MCF 10A (cell line): ENCODE measurements at regions not wholly inside any gene's neighbourhood (a gene's known extent, or its start where the extent isn't known, plus 50 kb on each side); places are given as distances from the start of the nearest gene placed in this dataset.
"Not testable (repeated sequence)": the region's sequence is repeated elsewhere in the genome, so short reads cannot be mapped to it uniquely, and the experiment has no call there.

Experiments used
- BruUV-seq: library from RNA; stranded (reverse); fragments of 400-500 nt; replicated peaks from 2 replicates; lab custom pipeline; 2021; lab: Mats Ljungman, UMichigan
- CTCF ChIA-PET: fragments of 300-600 bp; sonication (Branson Sonifier 250); formaldehyde crosslinking; extraction: SDS; loops from one replicate; lab custom pipeline; 2021; ENCODE audit warnings: antibody characterized with exemption, inconsistent platforms; lab: Yijun Ruan, JAX
- POLR2A ChIA-PET: fragments of 300-600, 350-650 bp; sonication (Branson Sonifier 250); formaldehyde crosslinking; extraction: SDS; loops from one replicate; lab custom pipeline; 2020; ENCODE audit warnings: antibody characterized with exemption, inconsistent platforms; lab: Yijun Ruan, JAX
- DNase-seq: peaks from one replicate; pipeline ENCODE4 v3.0.0-alpha.2; 2018; ENCODE audit not compliant: unreplicated experiment
- H3K27ac Mint-ChIP-seq: one replicate; pipeline ENCODE4 v1.8.0; 2022; ENCODE audit warnings: mild to moderate bottlenecking, low read depth, mixed read lengths; ENCODE audit not compliant: unreplicated experiment
- H3K27me3 Mint-ChIP-seq: one replicate; pipeline ENCODE4 v1.8.0; 2022; ENCODE audit warnings: mixed read lengths; ENCODE audit not compliant: insufficient read depth, unreplicated experiment
- H3K36me3 Mint-ChIP-seq: one replicate; pipeline ENCODE4 v1.8.0; 2022; ENCODE audit warnings: mild to moderate bottlenecking, moderate library complexity, mixed read lengths; ENCODE audit not compliant: insufficient read depth, unreplicated experiment
- H3K4me1 Mint-ChIP-seq: one replicate; pipeline ENCODE4 v1.8.0; 2022; ENCODE audit warnings: mixed read lengths; ENCODE audit not compliant: insufficient read depth, unreplicated experiment
- H3K4me3 Mint-ChIP-seq: one replicate; pipeline ENCODE4 v1.8.0; 2022; ENCODE audit warnings: mild to moderate bottlenecking, moderate library complexity, mixed read lengths; ENCODE audit not compliant: unreplicated experiment
- H3K9me3 Mint-ChIP-seq: one replicate; pipeline ENCODE4 v1.8.0; 2022; ENCODE audit warnings: mixed read lengths; ENCODE audit not compliant: unreplicated experiment
- intact Hi-C: fragments of 100-400 bp; cut with micrococcal nuclease; formaldehyde crosslinking; loops from 2 replicates; pipeline ENCODE4 v1.14.1; 2022
- TF ChIP-seq, protein P1 (sequence below): fragments of 200-600 bp; IDR thresholded peaks from one replicate; pipeline ENCODE4 v1.8.0; 2022; ENCODE audit warnings: antibody characterized with exemption, mild to moderate bottlenecking; ENCODE audit not compliant: unreplicated experiment

DNA sequence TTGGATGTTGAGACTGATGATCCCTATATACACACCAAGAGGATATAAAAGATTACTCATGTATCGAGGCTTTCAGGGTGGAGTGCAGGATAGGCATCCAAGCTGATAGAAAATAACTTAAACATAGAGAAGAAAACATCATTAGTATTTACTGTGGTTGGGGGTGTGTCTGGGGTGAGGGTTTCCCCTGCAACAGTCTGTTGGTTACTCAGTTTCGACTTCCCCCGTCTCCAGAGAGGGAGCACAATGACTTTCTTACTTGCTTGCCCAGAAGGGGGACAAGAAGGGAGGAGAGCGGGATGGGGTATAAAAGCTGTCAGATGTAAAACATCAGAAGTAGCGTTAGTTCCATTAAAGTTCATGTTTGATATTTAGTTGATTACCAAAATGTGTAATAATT is 717.4 kb upstream of the ZP4 start:
- TF ChIP-seq, protein P1, sequence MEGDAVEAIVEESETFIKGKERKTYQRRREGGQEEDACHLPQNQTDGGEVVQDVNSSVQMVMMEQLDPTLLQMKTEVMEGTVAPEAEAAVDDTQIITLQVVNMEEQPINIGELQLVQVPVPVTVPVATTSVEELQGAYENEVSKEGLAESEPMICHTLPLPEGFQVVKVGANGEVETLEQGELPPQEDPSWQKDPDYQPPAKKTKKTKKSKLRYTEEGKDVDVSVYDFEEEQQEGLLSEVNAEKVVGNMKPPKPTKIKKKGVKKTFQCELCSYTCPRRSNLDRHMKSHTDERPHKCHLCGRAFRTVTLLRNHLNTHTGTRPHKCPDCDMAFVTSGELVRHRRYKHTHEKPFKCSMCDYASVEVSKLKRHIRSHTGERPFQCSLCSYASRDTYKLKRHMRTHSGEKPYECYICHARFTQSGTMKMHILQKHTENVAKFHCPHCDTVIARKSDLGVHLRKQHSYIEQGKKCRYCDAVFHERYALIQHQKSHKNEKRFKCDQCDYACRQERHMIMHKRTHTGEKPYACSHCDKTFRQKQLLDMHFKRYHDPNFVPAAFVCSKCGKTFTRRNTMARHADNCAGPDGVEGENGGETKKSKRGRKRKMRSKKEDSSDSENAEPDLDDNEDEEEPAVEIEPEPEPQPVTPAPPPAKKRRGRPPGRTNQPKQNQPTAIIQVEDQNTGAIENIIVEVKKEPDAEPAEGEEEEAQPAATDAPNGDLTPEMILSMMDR, result no peak
- no peak overlapping the region for H3K4me3 Mint-ChIP-seq
- no peak overlapping the region for H3K27ac Mint-ChIP-seq
- no peak for DNase-seq
- no peaks in the 10 kb centered on the region for H3K36me3 Mint-ChIP-seq
- H3K4me1 Mint-ChIP-seq, result peaks cover 20% of the 10 kb centered on the region
- BruUV-seq, result no TSS peak
- H3K9me3 Mint-ChIP-seq, result no peaks in the 10 kb centered on the region
- ChIA-PET POLR2A (interaction anchor here (0.5 to 0.7 kb wide), 3 partner anchors 63 to 357 kb away, joined by 3 to 5 read pairs (median 4); no protein-coding TSS in a partner anchor), CTCF (interaction anchor here (0.6 to 0.7 kb wide), 2 partner anchors 312 to 343 kb away, joined by 3 read pairs; no protein-coding TSS in a partner anchor)
- no peaks in the 10 kb centered on the region for H3K27me3 Mint-ChIP-seq
- intact Hi-C loops, result loop anchor here (10.0 kb wide), 1 partner anchor 353 kb away; no protein-coding TSS in a partner anchor

DNA sequence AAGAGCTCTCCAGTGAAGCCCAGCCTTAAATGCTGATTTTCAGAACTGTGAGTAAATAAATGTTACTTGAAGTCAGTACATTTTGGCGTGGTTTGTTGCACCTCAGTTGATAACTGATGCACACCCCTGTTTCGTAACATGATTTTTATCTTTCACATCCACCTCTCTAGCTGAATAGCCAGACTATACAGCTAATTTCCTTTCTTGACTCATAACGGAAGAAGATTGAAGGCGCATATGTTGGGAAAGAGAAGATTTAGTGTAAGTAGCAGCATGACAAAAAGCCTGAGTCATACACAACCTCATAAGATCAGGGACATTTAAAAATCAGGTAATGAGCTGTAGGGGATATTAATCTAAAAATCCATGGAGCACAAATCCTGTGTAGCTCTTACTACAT is 716.2 kb upstream of the ZP4 start:
- Mint-ChIP-seq H3K27ac (peak overlapping the region; percentile 6), H3K27me3 (no peaks in the 10 kb centered on the region), H3K4me1 (peaks cover 20% of the 10 kb centered on the region), H3K36me3 (no peaks in the 10 kb centered on the region), H3K4me3 (no peak overlapping the region), H3K9me3 (no peaks in the 10 kb centered on the region)
- TF ChIP-seq, protein P1, result no peak
- ChIA-PET POLR2A (interaction anchor here (0.6 to 1.5 kb wide), 9 partner anchors 9 to 757 kb away, joined by 3 to 7 read pairs (median 3); no protein-coding TSS in a partner anchor), CTCF (interaction anchor here (0.6 to 0.8 kb wide), 5 partner anchors 10 to 345 kb away, joined by 3 to 7 read pairs (median 3); no protein-coding TSS in a partner anchor)
- intact Hi-C loops, result loop anchor here (2.0 to 10.0 kb wide), 2 partner anchors 46 to 352 kb away; no protein-coding TSS in a partner anchor
- BruUV-seq, result no TSS peak
- DNase-seq, result peak; percentile 95

DNA sequence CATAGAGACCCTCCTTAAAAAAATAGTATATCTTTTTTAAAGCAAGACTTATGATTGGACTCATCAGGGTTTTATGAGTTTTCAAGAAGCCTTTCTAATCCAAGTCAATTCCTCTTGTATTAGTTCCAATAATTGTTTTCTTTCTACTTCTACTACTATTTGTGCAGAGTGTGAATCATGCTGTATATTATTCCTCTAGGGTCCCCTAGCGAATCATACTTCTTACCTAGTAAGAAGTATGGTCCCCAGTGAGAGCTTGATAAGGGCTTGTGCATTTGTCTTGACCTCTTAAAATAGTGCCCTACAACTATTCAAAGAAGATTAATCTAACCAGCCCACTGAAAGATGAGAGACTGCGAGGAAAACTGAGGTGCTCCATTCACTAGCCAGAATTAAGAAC is 715.7 kb upstream of the ZP4 start:
- CTCF ChIA-PET, result interaction anchor here (0.7 to 0.8 kb wide), 4 partner anchors 10 to 346 kb away, joined by 3 to 4 read pairs (median 3); no protein-coding TSS in a partner anchor
- Mint-ChIP-seq H3K4me3 (no peak overlapping the region), H3K27ac (peak overlapping the region; percentile 6)

DNA sequence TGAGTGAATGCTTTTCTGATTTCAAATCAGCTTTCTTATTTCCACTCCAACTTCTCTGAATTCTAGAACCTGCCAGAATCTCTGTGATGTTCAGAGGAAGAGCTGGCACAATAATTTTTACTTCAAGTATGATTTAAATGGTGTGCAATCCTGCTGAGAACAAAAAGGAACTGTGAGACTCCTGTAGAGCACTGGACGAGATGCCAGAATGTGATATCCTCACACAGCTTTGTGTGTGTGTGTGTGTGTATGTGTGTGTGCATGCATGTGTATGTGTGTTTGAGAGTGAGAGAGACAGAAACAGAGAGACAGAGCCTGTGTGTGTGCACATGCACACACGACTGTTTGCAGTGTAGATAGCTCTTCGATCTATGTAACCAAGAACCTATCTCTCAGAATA is 713.6 kb upstream of the ZP4 start:
- BruUV-seq, result no TSS peak
- ChIA-PET CTCF (interaction anchor here (0.5 to 0.7 kb wide), 2 partner anchors 139 to 739 kb away, joined by 3 to 5 read pairs; no protein-coding TSS in a partner anchor), POLR2A (interaction anchor here (0.7 to 1.2 kb wide), 2 partner anchors 9 to 22 kb away, joined by 4 to 5 read pairs; no protein-coding TSS in a partner anchor)
- peaks cover 14% of the 10 kb centered on the region for H3K4me1 Mint-ChIP-seq
- TF ChIP-seq, protein P1, result no peak
- H3K9me3 Mint-ChIP-seq, result no peaks in the 10 kb centered on the region
- H3K36me3 Mint-ChIP-seq, result no peaks in the 10 kb centered on the region
- intact Hi-C loops, result loop anchor here (10.0 kb wide), 1 partner anchor 350 kb away; no protein-coding TSS in a partner anchor
- DNase-seq, result no peak
- no peak overlapping the region for H3K27ac Mint-ChIP-seq
- H3K27me3 Mint-ChIP-seq, result no peaks in the 10 kb centered on the region
- no peak overlapping the region for H3K4me3 Mint-ChIP-seq

More for the DNA sequence above, 715.7 kb upstream of the ZP4 start:
- no TSS peak for BruUV-seq
- Mint-ChIP-seq H3K4me1 (peaks cover 17% of the 10 kb centered on the region), H3K9me3 (no peaks in the 10 kb centered on the region), H3K27me3 (no peaks in the 10 kb centered on the region), H3K36me3 (no peaks in the 10 kb centered on the region)
- intact Hi-C loops, result loop anchor here (2.0 to 10.0 kb wide), 2 partner anchors 46 to 352 kb away; no protein-coding TSS in a partner anchor
- no peak for DNase-seq
- POLR2A ChIA-PET, result interaction anchor here (0.8 to 1.5 kb wide), 7 partner anchors 10 to 757 kb away, joined by 3 to 7 read pairs (median 4); no protein-coding TSS in a partner anchor
- TF ChIP-seq, protein P1, result no peak

DNA sequence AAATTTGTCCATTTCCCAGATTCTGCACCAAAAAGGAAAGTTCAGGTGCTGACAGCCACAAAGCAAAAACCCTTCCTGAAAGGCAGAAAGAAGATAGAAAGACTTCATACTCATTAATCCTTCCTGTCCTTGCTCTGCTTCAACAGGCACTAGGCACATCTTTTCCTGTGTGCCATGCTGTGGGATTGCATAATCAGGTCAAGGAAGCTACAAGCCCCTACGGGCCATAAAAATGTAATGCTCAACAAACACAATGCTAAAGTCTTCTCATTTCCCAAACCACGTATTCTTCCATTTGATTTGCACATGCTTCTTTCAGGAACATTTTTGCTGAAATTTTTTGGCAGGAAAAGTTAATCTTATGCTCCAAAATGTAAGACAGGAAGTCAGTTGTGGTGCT is 710.9 kb upstream of the ZP4 start:
- CTCF ChIA-PET, result interaction anchor here (0.7 kb wide), 1 partner anchor 788 kb away, joined by 3 read pairs; no protein-coding TSS in a partner anchor
- H3K4me3 Mint-ChIP-seq, H3K9me3 Mint-ChIP-seq, BruUV-seq, H3K4me1 Mint-ChIP-seq, H3K27ac Mint-ChIP-seq, POLR2A ChIA-PET, H3K27me3 Mint-ChIP-seq, H3K36me3 Mint-ChIP-seq: not testable (repeated sequence)
- peak; percentile 39 for DNase-seq
- intact Hi-C loops, result loop anchor here (10.0 kb wide), 1 partner anchor 347 kb away; no protein-coding TSS in a partner anchor
